Adrenal gland (tissue), 9 donors: ENCODE measurements at regions not wholly inside any gene's neighbourhood (a gene's known extent, or its start where the extent isn't known, plus 50 kb on each side); places are given as distances from the start of the nearest gene placed in this dataset.

Experiments used
- DNase-seq, 7 donors: peaks; one replicate each; pipeline ENCODE4 v3.0.0-alpha.2; 2019 to 2020
- H3K27ac ChIP-seq, 5 donors: fragments of 200-600 bp; sonication (generic) in 4 of 5; 1 replicate in 3 of 5; 2 replicates in 2 of 5; pipeline versions ENCODE4 v1.5.1 to v1.8.0; 2016 to 2020; ENCODE audit warnings: mild to moderate bottlenecking in 1 of 5
- H3K27me3 ChIP-seq: fragments of 200-600 bp; 2 replicates; pipeline ENCODE4 v1.8.0; 2021
- H3K36me3 ChIP-seq, 2 donors: fragments of 200-600 bp; replicated peaks in 1 of 2; 1 replicate in 1 of 2; 2 replicates in 1 of 2; pipeline versions ENCODE4 v1.5.1 to v1.8.0; 2018 to 2022
- H3K4me1 ChIP-seq, 2 donors: fragments of 200-600 bp; replicated peaks in 1 of 2; 1 replicate in 1 of 2; 2 replicates in 1 of 2; pipeline versions ENCODE4 v1.5.1 to v1.8.0; 2018 to 2021
- H3K4me3 ChIP-seq, 4 donors: fragments of 200-600 bp; sonication (generic) in 3 of 4; one replicate each; pipeline ENCODE4 v1.5.1; 2016 to 2018
- H3K9me3 ChIP-seq, 3 donors: fragments of 200-600 bp; sonication (generic) in 1 of 3; replicated peaks in 1 of 3; 1 replicate in 2 of 3; 2 replicates in 1 of 3; pipeline versions ENCODE4 v1.5.1 to v1.8.0; 2016 to 2021
- CTCF ChIP-seq, 6 experiments: fragments of 450-650 bp in 4 of 6; fragments of 200-600 bp in 2 of 6; sonication (generic) in 1 of 6; IDR thresholded peaks; 1 replicate in 5 of 6; 2 replicates in 1 of 6; pipeline versions ENCODE4 v1.5.1 to v1.8.0; 2016 to 2021; ENCODE audit warnings: antibody characterized with exemption in 6 of 6, mild to moderate bottlenecking in 2 of 6, moderate library complexity in 1 of 6
- POLR2A ChIP-seq, 2 donors: fragments of 450-650 bp; IDR thresholded peaks; one replicate each; pipeline ENCODE4 v1.6.1; 2017; ENCODE audit warnings: antibody characterized with exemption in 2 of 2, mild to moderate bottlenecking in 2 of 2, moderate library complexity in 1 of 2
- WGBS, 4 donors: extraction: QIAGEN DNeasy Blood & Tissue Kit in 2 of 4; methylation state at CpG; one replicate each; pipeline versions ENCODE4 v1.1.5 to v1.1.7; 2013 to 2017; 5-methylcytosine and 5-hydroxymethylcytosine counted together
- intact Hi-C, 2 donors: fragments of 100-400 bp; cut with DNase I; formaldehyde crosslinking; loops; one replicate each; pipeline versions ENCODE4 v1.14.1 to v1.15.0; 2022 to 2023
- donor health status: healthy with polysubstance abuse.
- donor health status: Bipolar disorder and iron deficiency.
- donor health status: DM: yes; HTN: yes; CAD: no.
- donor health status: DM: no; HTN: no; CAD: no.
- donor health status: DM: no; HTN: no; CAD: no.

- WGBS, 4 donors, result 69 to 83% (median 71%) methylated on average over 6 of the region's 6 CpGs
- TF ChIP-seq POLR2A (IDR thresholded peaks at IDR 0.05), result no peak
- no peak for TF ChIP-seq CTCF (IDR thresholded peaks at IDR 0.05)
Observed at GRCh38 chr17:5794881-5795506, 210.7 kb upstream of the NLRP1 start.

GRCh38 chr17:5797447-5798050, 213.2 kb upstream of the NLRP1 start:
- Histone ChIP-seq H3K4me1 (no peaks in the 10 kb centered on the region), H3K27me3 (no peaks in the 10 kb centered on the region), H3K9me3 (no peaks in the 10 kb centered on the region), H3K36me3 (no peaks in the 10 kb centered on the region), H3K27ac (no peak overlapping the region), H3K4me3 (no peak overlapping the region)
- no peak for DNase-seq
- TF ChIP-seq CTCF (IDR thresholded peaks at IDR 0.05) (no peak), POLR2A (IDR thresholded peaks at IDR 0.05) (no peak)
- intact Hi-C loops, result no loop called here
- 31 to 38% (median 33%) methylated on average over 12 of the region's 12 CpGs for WGBS, 4 donors

More at GRCh38 chr17:5794881-5795506, 210.7 kb upstream of the NLRP1 start:
- Histone ChIP-seq H3K27ac (no peak overlapping the region), H3K4me1 (no peaks in the 10 kb centered on the region), H3K4me3 (no peak overlapping the region), H3K27me3 (peaks cover 4% of the 10 kb centered on the region), H3K9me3 (no peaks in the 10 kb centered on the region), H3K36me3 (no peaks in the 10 kb centered on the region)
- no peak for DNase-seq
- intact Hi-C loops, result no loop called here

- no peak for TF ChIP-seq POLR2A (IDR thresholded peaks at IDR 0.05)
- H3K27me3 ChIP-seq, result no peaks in the 10 kb centered on the region
- H3K9me3 ChIP-seq, result no peaks in the 10 kb centered on the region
- no peaks in the 10 kb centered on the region for H3K36me3 ChIP-seq
- DNase-seq, result no peak
- H3K4me3 ChIP-seq, result no peak overlapping the region
- no peaks in the 10 kb centered on the region for H3K4me1 ChIP-seq
- WGBS, 4 donors, result 41 to 64% (median 52%) methylated on average over 4 of the region's 4 CpGs
- H3K27ac ChIP-seq, result no peak overlapping the region
- intact Hi-C loops, result no loop called here
Observed at GRCh38 chr17:5798094-5798493, 213.8 kb upstream of the NLRP1 start.

- Histone ChIP-seq H3K9me3 (no peaks in the 10 kb centered on the region), H3K4me3 (no peak overlapping the region), H3K27ac (no peak overlapping the region), H3K27me3 (peaks cover 5% of the 10 kb centered on the region), H3K4me1 (no peaks in the 10 kb centered on the region), H3K36me3 (no peaks in the 10 kb centered on the region)
- intact Hi-C loops, result loop anchor here in 1 of 2 donors (10.0 kb wide), 1 partner anchor 55 kb away; no protein-coding TSS in a partner anchor
- DNase-seq, result no peak
- 47 to 60% (median 59%) methylated on average over 9 of the region's 9 CpGs for WGBS, 4 donors
- TF ChIP-seq POLR2A (IDR thresholded peaks at IDR 0.05), result no peak
- no peak for TF ChIP-seq CTCF (IDR thresholded peaks at IDR 0.05)
Observed at GRCh38 chr17:5800131-5800530, 215.8 kb upstream of the NLRP1 start.
